Epithelial cell of esophagus (primary cell): ENCODE measurements at regions not wholly inside any gene's neighbourhood (a gene's known extent, or its start where the extent isn't known, plus 50 kb on each side); places are given as distances from the start of the nearest gene placed in this dataset.
"Not testable (repeated sequence)": the region's sequence is repeated elsewhere in the genome, so short reads cannot be mapped to it uniquely, and the experiment has no call there.

ENCODE experiments used
- DNase-seq: peaks from one replicate; pipeline ENCODE4 v3.0.0; 2010; ENCODE audit warnings: low read depth
- H3K4me3 ChIP-seq: 2 replicates; pipeline ENCODE4 v1.5.1; 2011; ENCODE audit warnings: mild to moderate bottlenecking, low read length, control low read depth
- TF ChIP-seq, protein P1 (sequence below): IDR thresholded peaks from 2 replicates; pipeline ENCODE4 v1.5.1; 2011; ENCODE audit warnings: low read depth, mild to moderate bottlenecking, low read length, control low read depth, inconsistent platforms; ENCODE audit not compliant: insufficient read depth; ENCODE audit errors: missing control alignments

DNA sequence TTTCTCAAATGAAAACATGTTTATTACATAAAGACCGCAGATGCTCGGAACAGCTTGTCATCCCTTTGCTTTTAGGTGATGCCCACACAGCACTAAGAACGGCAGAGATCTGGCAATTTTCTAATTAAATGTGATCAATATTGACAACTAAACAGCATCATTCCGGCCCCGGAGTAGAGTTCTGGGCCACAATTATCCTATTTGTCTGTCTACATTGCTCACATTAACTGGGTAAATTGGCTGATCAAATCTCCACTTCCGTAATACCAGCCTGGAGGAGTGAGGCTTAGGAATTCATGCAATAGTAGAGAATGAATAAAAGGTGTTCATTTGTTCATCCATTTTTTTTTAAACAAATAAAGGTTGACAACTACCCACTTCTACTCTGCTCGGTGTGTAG, 245.1 kb upstream of the C9orf72 start:
- TF ChIP-seq, protein P1, sequence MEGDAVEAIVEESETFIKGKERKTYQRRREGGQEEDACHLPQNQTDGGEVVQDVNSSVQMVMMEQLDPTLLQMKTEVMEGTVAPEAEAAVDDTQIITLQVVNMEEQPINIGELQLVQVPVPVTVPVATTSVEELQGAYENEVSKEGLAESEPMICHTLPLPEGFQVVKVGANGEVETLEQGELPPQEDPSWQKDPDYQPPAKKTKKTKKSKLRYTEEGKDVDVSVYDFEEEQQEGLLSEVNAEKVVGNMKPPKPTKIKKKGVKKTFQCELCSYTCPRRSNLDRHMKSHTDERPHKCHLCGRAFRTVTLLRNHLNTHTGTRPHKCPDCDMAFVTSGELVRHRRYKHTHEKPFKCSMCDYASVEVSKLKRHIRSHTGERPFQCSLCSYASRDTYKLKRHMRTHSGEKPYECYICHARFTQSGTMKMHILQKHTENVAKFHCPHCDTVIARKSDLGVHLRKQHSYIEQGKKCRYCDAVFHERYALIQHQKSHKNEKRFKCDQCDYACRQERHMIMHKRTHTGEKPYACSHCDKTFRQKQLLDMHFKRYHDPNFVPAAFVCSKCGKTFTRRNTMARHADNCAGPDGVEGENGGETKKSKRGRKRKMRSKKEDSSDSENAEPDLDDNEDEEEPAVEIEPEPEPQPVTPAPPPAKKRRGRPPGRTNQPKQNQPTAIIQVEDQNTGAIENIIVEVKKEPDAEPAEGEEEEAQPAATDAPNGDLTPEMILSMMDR: no peak
- no peak overlapping the region for H3K4me3 ChIP-seq
- no peak for DNase-seq

DNA sequence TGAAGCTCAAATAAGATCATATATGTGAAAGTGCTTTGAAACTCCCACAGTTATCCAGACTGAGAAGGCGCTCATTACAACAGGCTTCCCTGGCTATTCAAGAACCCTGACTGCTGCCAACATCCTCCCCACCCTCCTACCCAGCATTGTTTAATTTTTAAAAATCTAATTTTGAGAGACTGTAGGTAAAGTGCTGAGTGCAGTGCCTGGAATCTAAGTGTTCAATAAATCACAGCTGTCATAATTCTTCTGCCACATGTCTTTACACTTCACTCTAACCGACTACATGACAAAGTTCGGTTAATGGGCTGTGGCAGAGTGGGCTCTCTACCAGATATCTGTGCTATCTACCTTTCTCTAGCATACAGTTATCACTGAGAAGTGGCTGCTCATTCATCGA, 255.6 kb upstream of the C9orf72 start:
- DNase-seq: no peak
- TF ChIP-seq, protein P1: no peak
- no peak overlapping the region for H3K4me3 ChIP-seq

DNA sequence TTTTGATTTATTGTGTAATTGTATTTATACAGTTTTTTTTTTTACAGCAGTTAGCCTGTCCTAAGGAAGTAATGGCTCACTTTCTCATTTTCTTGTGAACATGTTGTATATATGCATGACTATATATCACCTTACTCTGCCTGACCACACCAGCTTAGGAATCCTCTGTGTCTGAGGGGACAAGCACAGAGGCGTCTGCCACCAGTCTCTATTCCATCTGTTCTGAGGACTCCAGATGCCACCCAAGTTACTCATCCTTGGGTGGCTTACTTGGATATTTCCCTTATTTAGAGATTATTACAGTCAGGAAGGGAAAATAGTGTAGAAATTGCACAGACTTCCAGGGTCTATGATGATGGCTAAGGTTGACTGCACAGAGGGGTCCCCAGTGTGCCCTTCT, 256.3 kb upstream of the C9orf72 start:
- H3K4me3 ChIP-seq: no peak overlapping the region
- TF ChIP-seq, protein P1: no peak
- no peak for DNase-seq

DNA sequence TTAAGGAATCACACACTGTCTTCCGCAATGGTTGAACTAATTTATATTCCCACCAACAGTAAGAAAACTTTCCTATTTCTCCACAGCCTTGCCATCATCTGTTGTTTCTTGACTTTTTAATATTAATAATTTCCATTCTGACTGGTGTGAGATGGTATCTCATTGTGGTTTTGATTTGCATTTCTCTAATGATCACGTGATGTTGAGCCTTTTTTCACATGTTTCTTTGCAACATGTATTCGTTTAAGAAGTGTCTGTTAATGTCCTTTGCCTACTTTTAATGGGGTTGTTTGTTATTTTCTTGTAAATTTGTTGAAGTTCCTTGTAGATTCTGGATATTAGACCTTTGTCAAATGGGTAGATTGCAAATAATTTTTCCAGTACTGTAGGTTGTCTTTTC, 258.8 kb upstream of the C9orf72 start:
- DNase-seq, H3K4me3 ChIP-seq: not testable (repeated sequence)

DNA sequence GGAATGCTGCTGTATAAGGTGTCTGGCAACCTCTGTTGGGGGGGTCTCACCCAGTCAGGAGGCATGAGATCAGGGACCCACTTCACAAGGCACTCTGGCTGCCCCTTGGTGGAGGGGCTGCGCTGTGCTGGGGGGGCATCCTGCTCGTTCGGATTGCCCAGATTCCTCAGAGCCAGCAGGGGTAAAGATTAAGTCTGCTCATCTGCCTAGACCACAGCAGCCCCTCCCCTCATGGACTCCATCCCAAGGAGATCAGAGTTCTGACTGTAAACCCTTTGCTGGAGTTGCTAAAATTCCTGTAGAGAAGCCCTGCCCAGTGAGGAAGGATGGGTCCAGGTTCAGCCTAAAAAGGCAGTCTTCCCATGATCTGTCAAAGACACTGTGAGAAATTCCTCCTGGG, 262.0 kb upstream of the C9orf72 start:
- TF ChIP-seq, protein P1: no peak
- DNase-seq: no peak
- no peak overlapping the region for H3K4me3 ChIP-seq

DNA sequence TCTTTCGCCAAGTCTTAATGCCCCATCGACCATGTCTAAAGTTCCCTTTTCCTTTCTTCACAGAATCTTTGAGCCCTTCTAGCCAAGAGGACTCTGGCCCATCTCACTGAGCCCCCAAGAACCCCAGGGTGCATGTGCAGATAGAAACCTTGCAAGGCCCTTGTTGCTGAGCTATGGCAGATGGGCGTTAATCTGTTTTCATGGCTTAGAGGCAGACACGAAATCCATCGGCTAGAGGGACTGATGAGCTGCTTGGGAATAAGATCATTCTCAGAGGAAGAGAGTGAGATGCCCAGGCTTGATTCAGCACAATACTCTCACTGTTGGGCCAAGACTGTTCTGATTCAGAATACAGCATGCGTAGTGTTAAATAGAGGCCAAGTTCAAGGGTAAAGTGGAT, 262.5 kb upstream of the C9orf72 start:
- DNase-seq: no peak
- no peak overlapping the region for H3K4me3 ChIP-seq
- TF ChIP-seq, protein P1: no peak

DNA sequence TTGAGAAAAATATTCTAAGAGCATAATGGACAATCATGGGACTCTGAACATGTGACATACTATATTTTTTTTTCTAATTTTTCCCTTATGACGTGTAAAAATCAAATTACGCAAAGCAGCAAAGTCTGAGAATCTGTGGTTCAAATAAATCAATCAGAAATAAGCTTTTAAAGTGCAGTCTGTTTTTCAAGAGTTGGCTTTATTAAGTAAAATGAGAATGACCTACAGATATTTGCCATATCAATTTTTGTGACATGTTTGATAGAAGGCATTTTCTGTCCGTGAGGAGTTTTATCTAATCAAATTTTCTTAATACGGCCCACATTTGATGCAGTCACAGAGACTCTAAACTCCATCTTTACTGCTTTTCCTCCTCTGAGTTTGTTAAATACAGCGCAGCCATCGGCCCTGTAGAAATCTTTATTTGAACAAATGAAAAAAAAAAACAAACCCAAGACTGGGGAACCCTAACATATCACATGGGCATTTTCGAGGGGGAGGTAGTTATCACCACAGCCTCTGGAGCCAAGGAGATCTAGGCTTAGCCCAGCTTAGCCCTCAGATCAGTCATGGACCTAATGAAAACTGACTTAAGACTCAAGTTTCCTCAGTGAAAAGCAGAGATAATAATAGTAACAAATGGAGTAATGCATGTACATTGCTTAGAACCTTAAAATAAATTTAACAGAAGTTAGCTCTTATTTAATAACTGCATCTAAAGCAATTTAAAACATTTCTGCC, 263.6 kb upstream of the C9orf72 start:
- no peak overlapping the region for H3K4me3 ChIP-seq
- TF ChIP-seq, protein P1: no peak
- DNase-seq: no peak
